ENCODE measurements at regions not wholly inside any gene's neighbourhood (a gene's known extent, or its start where the extent isn't known, plus 50 kb on each side); places are given as distances from the start of the nearest gene placed in this dataset.

GRCh38 chr9:106625259-106625789 lies 237.6 kb upstream of the ZNF462 start:
- no peak for TF ChIP-seq CTCF (IDR thresholded peaks at IDR 0.05; ENCODE audit: borderline replicate concordance, extremely low read depth, low read length, poor library complexity, severe bottlenecking)
- TF ChIP-seq EZH2 (IDR thresholded peaks at IDR 0.05; ENCODE audit: borderline replicate concordance, low read depth, low read length, severe bottlenecking), result no peak

Measured in DND-41 (cell line).